ENCODE measurements at regions not wholly inside any gene's neighbourhood (a gene's known extent, or its start where the extent isn't known, plus 50 kb on each side); places are given as distances from the start of the nearest gene placed in this dataset.

DNA sequence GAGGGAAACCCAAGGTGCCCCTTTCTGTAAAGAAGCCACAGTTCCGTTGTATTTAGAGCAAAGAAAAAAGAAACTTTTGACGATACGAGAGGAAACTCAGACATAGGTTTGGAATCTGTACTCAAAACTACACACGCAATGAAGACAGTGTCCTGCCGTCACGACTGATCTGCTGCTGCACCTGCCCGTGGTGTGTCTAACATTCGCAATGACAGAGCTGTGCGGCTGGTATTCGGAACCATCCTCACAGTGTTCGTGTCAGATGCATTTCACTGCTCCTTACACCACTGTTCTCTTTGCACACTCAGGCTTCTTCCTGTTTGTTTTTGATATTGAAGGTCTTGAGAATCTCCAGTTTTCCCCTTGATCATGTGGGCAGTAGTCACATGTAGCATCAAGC is 84.8 kb downstream of the RTL6 start:
- H3K9ac ChIP-seq (ENCODE audit: low read depth, low read length): no peak overlapping the region
- no peaks in the 10 kb centered on the region for H3K36me3 ChIP-seq (ENCODE audit: insufficient read depth, low read length)
- no peaks in the 10 kb centered on the region for H3K4me1 ChIP-seq (ENCODE audit: control insufficient read depth, insufficient read depth, low read length)
- H3K4me3 ChIP-seq (ENCODE audit: low read length): no peak overlapping the region
- no peaks in the 10 kb centered on the region for H3K9me3 ChIP-seq (replicated peaks; ENCODE audit: low read length)
- peaks cover 61% of the 10 kb centered on the region for H3K27me3 ChIP-seq (ENCODE audit: control insufficient read depth, insufficient read depth, low read length)
- no peak overlapping the region for H3K4me2 ChIP-seq (ENCODE audit: low read length)

DNA sequence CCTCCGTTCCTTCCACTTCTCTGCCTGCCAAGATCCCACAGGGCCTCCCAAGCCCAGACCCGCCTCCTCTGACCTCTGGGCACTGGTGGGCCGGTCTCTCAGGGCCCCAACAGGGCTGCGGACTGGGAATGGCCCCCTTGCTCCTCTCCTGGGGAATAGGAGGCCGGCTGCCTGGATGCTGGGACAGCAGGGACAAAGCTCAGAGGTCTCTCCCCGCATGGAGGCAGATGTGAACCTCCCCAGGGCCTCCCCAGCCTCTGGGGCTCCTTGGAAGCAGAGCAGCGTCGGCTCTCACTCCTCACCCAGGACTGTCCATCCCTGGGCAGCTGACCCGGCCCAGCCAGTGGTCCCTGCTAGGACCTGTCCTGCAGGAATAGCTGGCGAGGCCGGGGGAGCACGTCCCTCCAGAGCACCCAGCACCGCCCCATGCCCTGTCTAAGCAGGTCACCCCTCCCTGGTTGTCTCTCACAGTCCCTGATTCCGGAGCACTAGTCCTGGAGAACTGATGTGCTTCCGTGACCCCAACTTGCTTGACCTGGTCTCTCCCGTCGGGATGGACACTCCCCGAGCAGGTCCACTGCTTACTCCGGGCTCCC is 85.8 kb downstream of the RTL6 start:
- Histone ChIP-seq H3K4me2 (ENCODE audit: low read length) (no peak overlapping the region), H3K9ac (ENCODE audit: low read depth, low read length) (no peak overlapping the region), H3K27me3 (ENCODE audit: control insufficient read depth, insufficient read depth, low read length) (peaks cover 62% of the 10 kb centered on the region), H3K4me3 (ENCODE audit: low read length) (no peak overlapping the region), H3K36me3 (ENCODE audit: insufficient read depth, low read length) (no peaks in the 10 kb centered on the region), H3K9me3 (replicated peaks; ENCODE audit: low read length) (no peaks in the 10 kb centered on the region), H3K4me1 (ENCODE audit: control insufficient read depth, insufficient read depth, low read length) (no peaks in the 10 kb centered on the region)

DNA sequence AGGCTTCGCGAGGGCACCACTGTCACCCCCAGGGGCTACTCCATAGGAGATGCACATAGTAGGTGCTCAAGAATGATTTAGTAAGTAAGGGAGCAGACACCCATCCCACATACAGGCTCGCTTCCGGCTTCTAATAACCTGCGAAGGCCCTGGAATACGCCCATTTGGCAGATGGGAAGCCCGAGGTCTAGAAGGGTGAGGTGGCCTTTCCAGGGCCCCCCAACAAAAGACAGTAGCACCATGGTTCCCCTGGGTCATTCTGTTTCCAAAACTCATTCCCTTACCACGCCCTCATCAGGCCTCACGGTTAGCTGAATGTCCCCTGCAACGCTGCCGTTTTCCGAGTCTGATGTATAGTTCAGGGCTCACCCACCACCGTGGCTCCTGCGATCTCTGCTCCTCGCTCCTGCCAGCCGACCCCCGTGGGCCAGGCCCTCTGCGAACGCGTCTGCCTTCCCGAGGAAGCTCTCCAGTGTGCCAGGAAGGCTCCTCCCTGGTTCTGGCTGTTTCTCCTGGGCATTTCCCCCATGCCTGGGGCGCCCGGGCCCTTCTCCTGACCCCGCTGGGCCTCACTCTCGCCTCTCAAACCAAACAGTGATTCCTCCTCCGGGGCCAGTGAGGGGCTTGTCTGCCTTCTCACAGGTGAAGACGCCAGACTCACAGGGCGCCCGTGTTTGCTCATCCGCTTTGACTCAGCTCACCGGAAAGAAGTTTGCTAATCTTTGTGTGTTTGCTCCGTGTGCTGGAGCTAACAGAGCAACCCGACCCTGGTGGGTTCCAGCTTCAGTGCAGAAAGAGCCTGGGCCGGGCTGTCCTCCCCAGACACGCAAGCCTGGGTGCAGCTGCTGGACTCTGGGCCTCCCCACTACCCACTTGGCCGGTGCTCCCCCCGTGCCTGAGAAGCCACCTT is 86.6 kb downstream of the RTL6 start:
- Histone ChIP-seq H3K9me3 (replicated peaks; ENCODE audit: low read length) (no peaks in the 10 kb centered on the region), H3K9ac (ENCODE audit: low read depth, low read length) (no peak overlapping the region)

DNA sequence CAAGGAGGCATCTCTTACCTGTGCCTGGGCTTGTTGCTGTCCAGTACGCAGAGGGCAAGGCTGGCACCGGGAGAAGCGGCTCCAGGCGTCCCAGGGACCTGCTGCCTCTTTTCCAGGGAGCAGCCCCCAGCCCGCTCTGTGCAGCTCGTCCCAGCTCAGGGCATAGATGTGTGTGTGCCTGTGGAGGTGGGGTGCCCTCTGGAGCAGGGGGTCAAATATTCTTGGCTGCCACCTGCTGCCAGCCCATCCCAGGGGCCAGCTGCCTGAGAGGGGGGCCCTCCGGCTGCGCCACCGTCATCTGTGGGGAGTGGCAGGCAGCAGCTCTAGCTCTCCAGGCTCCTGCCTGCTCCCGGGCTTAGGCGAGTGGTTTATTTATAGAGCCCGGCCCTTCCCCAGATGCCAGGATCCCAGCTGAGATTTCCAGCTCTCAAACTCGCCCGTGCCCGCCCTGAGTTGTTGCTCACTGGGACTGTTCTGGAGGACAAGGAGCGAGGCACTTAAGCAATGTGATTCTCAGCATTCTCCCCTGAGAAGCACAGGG is 87.5 kb downstream of the RTL6 start:
- Histone ChIP-seq H3K4me2 (ENCODE audit: low read length) (no peak overlapping the region), H3K4me3 (ENCODE audit: low read length) (no peak overlapping the region), H3K36me3 (ENCODE audit: insufficient read depth, low read length) (no peaks in the 10 kb centered on the region), H3K4me1 (ENCODE audit: control insufficient read depth, insufficient read depth, low read length) (no peaks in the 10 kb centered on the region), H3K9ac (ENCODE audit: low read depth, low read length) (no peak overlapping the region), H3K9me3 (replicated peaks; ENCODE audit: low read length) (no peaks in the 10 kb centered on the region), H3K27me3 (ENCODE audit: control insufficient read depth, insufficient read depth, low read length) (peaks cover 69% of the 10 kb centered on the region)

More for the DNA sequence above, 86.6 kb downstream of the RTL6 start:
- H3K27me3 ChIP-seq (ENCODE audit: control insufficient read depth, insufficient read depth, low read length): peaks cover 69% of the 10 kb centered on the region
- no peak overlapping the region for H3K4me3 ChIP-seq (ENCODE audit: low read length)
- no peaks in the 10 kb centered on the region for H3K4me1 ChIP-seq (ENCODE audit: control insufficient read depth, insufficient read depth, low read length)
- H3K4me2 ChIP-seq (ENCODE audit: low read length): no peak overlapping the region
- no peaks in the 10 kb centered on the region for H3K36me3 ChIP-seq (ENCODE audit: insufficient read depth, low read length)

DNA sequence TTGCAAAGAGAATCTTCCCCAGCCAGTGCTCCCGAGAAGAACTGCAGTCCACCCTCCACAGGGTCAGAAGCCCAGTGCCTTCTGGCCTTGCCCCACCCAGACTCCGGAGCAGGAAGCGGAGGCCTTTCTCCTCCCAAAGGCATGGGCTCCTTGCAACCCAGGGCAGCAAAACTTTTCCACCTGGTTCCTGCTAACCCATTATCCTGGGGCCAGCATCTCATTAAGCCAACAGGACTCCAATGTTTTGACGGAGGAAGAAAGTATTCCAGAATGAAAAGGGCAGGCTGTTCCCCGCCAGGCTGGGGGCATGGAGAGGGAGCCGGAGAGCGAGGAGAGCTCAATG is 88.1 kb downstream of the RTL6 start:
- no peak overlapping the region for H3K9ac ChIP-seq (ENCODE audit: low read depth, low read length)
- no peak overlapping the region for H3K4me3 ChIP-seq (ENCODE audit: low read length)
- H3K36me3 ChIP-seq (ENCODE audit: insufficient read depth, low read length): no peaks in the 10 kb centered on the region
- H3K27me3 ChIP-seq (ENCODE audit: control insufficient read depth, insufficient read depth, low read length): peaks cover 63% of the 10 kb centered on the region
- no peak overlapping the region for H3K4me2 ChIP-seq (ENCODE audit: low read length)
- H3K9me3 ChIP-seq (replicated peaks; ENCODE audit: low read length): no peaks in the 10 kb centered on the region
- no peaks in the 10 kb centered on the region for H3K4me1 ChIP-seq (ENCODE audit: control insufficient read depth, insufficient read depth, low read length)

DNA sequence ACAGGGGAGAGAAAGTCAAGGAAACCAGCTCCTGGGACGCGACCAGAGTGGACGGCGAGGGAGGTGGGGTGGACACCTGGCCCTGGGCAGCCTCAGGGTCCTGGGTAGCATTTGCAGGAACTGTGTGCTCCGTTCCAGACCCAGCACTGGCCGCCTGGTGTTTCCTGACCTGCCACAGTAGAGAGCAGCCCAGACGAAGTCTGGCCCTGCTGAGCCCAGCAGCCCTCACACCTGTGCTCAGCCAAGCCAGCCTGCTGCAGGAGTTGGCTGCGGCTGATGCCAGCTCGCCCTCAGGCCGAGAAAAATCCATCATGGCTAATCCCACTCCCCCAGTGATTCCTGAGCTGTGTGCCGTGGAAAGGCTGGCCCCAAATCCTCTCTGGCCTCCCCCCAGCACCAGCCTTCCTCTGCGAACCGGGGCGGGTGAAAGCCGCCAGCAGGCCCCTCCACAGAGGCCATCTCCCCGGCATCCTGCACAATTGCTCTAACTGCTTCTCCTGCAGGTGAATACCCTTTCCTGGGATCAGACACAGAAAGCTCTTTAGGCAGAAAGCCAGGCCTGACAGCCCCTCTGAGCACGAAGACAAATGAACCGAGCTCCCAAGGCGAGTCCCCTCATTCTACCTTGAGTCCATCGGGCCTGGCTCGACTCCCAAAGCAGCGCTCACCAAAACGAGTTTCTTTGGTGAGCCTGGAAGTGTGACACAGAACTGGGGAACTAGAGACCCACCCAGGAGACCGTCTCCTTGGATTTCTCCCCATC is 88.6 kb downstream of the RTL6 start:
- Histone ChIP-seq H3K4me3 (ENCODE audit: low read length) (no peak overlapping the region), H3K9ac (ENCODE audit: low read depth, low read length) (no peak overlapping the region), H3K4me1 (ENCODE audit: control insufficient read depth, insufficient read depth, low read length) (no peaks in the 10 kb centered on the region), H3K4me2 (ENCODE audit: low read length) (no peak overlapping the region), H3K27me3 (ENCODE audit: control insufficient read depth, insufficient read depth, low read length) (peaks cover 67% of the 10 kb centered on the region), H3K9me3 (replicated peaks; ENCODE audit: low read length) (no peaks in the 10 kb centered on the region), H3K36me3 (ENCODE audit: insufficient read depth, low read length) (no peaks in the 10 kb centered on the region)

DNA sequence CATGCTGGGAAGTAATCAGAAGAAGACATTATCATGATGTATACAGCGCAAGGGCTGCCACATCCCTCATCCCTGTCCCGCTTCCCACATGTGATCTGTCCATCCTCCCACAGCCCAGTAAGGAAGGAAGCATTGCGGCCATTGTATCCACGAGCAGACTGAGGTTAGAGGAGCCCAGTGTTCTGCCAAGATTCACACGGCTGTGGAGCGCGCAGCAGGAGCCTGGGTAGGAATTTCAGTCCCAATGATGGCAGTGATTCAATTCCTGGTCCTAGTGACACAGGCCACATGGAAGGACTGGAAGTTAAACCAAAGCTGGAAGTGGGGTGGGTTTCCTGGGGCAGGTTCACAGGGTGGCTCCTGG is 89.2 kb downstream of the RTL6 start:
- Histone ChIP-seq H3K4me3 (ENCODE audit: low read length) (no peak overlapping the region), H3K9me3 (replicated peaks; ENCODE audit: low read length) (no peaks in the 10 kb centered on the region), H3K27me3 (ENCODE audit: control insufficient read depth, insufficient read depth, low read length) (peaks cover 72% of the 10 kb centered on the region), H3K4me2 (ENCODE audit: low read length) (no peak overlapping the region), H3K9ac (ENCODE audit: low read depth, low read length) (no peak overlapping the region), H3K36me3 (ENCODE audit: insufficient read depth, low read length) (no peaks in the 10 kb centered on the region), H3K4me1 (ENCODE audit: control insufficient read depth, insufficient read depth, low read length) (no peaks in the 10 kb centered on the region)

DNA sequence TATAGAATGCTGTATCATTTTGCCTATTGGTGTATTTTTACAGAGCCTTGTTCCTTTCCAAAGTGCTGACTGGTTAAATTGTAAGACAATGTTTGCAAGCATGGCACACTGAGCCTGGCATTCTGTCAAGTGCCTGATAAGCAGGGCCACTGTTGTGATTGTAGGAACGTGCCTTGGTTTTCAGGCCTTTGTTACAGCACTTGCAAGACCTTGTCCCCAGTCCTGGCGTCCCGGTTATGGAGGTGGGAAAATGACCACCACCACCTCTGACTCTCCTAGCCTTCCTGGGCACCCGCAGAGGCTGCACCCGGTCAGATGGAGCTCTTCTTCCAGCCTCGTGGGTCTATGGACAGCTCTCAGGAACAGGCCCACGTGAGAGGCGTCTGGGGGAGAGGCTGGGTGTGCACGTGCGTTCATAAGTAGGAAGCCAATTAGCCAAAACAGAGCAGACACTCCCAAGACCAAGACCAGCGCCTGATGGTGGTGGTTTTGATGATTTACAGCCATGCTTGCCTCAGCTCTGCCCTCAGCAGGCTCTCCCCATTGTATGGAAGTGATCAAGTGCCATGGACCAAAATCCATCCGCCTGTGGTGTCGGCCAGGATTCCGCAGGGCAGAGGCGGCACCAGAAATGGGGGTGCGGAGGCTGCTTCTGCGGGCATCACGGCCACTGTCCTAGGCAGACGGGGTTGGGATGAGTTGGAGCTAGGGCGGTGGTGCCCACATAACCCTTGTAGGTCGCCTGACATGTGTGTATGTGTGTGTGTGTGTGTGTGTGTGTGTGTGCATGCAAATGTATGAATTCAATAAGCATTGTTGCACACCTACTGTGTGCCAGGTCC is 89.8 kb downstream of the RTL6 start:
- Histone ChIP-seq H3K4me3 (ENCODE audit: low read length) (no peak overlapping the region), H3K9ac (ENCODE audit: low read depth, low read length) (no peak overlapping the region), H3K27me3 (ENCODE audit: control insufficient read depth, insufficient read depth, low read length) (peaks cover 70% of the 10 kb centered on the region), H3K4me1 (ENCODE audit: control insufficient read depth, insufficient read depth, low read length) (no peaks in the 10 kb centered on the region), H3K9me3 (replicated peaks; ENCODE audit: low read length) (no peaks in the 10 kb centered on the region), H3K4me2 (ENCODE audit: low read length) (no peak overlapping the region), H3K36me3 (ENCODE audit: insufficient read depth, low read length) (no peaks in the 10 kb centered on the region)

DNA sequence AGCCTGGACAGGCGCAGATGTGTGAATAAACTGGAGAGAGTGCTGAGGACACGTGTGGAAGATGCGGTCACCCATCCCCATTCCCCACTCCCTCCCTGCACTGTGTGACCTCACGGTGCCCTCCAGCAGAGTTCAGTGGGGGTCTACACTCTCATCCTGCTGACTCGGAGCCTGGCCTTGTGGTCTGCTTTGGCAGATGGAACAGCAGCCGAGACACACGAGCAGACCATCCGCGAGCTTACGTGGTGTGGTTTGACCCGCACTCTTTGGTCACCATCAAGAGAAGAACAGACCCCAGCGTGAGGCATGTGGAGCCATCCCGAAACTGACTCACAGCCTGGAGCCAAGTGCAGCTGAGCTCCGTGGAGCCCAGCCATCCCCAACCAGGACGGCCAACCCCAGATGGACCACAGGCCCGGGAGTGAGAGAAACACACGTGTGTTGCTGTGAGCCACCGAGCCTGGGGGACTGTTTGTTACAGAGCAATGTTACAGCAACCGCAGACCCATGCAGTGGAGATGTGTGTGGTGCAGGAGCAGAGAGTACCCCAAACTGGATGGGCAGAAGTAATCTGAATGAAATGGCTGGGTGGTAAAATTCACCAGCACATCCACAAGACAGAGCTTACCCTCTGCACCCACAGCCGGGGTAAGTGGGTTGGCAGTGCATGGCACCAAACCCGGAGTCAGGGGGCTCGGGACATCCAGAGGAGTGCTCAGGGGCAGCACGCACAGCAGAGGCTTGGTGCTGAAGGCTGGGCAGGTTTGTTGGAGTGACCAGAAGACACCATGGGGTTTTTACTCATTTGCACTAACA is 90.7 kb downstream of the RTL6 start:
- no peaks in the 10 kb centered on the region for H3K36me3 ChIP-seq (ENCODE audit: insufficient read depth, low read length)
- H3K9ac ChIP-seq (ENCODE audit: low read depth, low read length): no peak overlapping the region
- peaks cover 62% of the 10 kb centered on the region for H3K27me3 ChIP-seq (ENCODE audit: control insufficient read depth, insufficient read depth, low read length)
- H3K4me3 ChIP-seq (ENCODE audit: low read length): no peak overlapping the region
- no peaks in the 10 kb centered on the region for H3K9me3 ChIP-seq (replicated peaks; ENCODE audit: low read length)
- H3K4me2 ChIP-seq (ENCODE audit: low read length): no peak overlapping the region
- H3K4me1 ChIP-seq (ENCODE audit: control insufficient read depth, insufficient read depth, low read length): no peaks in the 10 kb centered on the region

DNA sequence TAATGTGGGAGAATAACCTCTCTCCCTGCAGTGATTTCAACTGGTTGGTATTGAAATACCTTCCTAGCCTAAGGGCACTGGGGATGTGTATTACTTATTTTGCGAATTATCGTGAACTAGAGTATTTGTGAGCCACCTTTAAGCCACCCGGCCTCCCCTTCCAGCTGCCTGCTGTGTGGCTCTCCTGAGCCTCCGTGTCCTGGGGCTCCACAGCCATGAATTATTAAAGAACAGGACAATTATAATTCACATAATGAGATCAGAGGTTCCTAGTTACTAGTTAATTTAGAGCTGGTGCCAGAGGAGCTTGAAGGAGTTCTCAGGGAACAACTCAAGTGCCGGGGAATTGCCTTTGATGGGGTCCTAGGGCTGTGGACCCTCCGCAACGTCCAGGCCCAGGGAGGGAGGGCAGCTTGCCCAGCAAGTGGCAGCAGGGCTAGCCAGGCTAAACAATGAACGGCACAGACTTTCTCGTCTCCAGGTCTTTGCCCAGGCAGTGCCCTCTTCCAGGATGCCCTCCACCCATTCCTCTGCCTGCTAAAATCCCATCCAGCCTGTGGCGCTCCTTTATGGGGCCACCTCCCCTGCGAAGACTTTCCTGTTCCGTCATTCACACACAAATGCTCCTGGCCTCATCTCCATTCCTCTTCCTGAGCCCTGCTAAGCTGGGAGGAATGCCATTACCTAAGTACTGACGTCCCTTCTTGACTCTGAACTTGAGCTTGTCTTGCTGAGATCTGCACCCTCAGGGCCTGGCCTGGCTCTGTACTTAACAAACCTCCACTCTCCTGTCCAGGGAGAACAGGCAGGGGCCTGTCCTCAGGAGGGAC is 91.5 kb downstream of the RTL6 start:
- no peaks in the 10 kb centered on the region for H3K9me3 ChIP-seq (replicated peaks; ENCODE audit: low read length)
- no peak overlapping the region for H3K4me2 ChIP-seq (ENCODE audit: low read length)
- no peaks in the 10 kb centered on the region for H3K36me3 ChIP-seq (ENCODE audit: insufficient read depth, low read length)
- no peak overlapping the region for H3K9ac ChIP-seq (ENCODE audit: low read depth, low read length)
- no peak overlapping the region for H3K4me3 ChIP-seq (ENCODE audit: low read length)
- H3K4me1 ChIP-seq (ENCODE audit: control insufficient read depth, insufficient read depth, low read length): no peaks in the 10 kb centered on the region
- H3K27me3 ChIP-seq (ENCODE audit: control insufficient read depth, insufficient read depth, low read length): peaks cover 58% of the 10 kb centered on the region
